Activated CD4-positive, alpha-beta memory T cell treated with anti-CD3 and anti-CD28 coated beads for 36 hours (primary cell): ENCODE measurements at regions not wholly inside any gene's neighbourhood (a gene's known extent, or its start where the extent isn't known, plus 50 kb on each side); places are given as distances from the start of the nearest gene placed in this dataset.
A peak's percentile ranks its signal among the peaks of the same experiment; 100 is the strongest.
"Not testable (repeated sequence)": the region's sequence is repeated elsewhere in the genome, so short reads cannot be mapped to it uniquely, and the experiment has no call there.

Experiments
- CTCF ChIA-PET: fragments of 350-600 bp; sonication (Branson Sonifier 250); formaldehyde crosslinking; loops from one replicate; lab custom pipeline; 2021; ENCODE audit warnings: antibody characterized with exemption, inconsistent platforms; lab: Charles Lee
- POLR2A ChIA-PET: fragments of 350-600 bp; sonication (Branson Sonifier 250); formaldehyde crosslinking; loops from one replicate; lab custom pipeline; 2021; ENCODE audit warnings: antibody characterized with exemption; lab: Charles Lee
- DNase-seq: peaks from one replicate; pipeline ENCODE4 v3.0.0-alpha.2; 2020
- H3K27ac Mint-ChIP-seq: one replicate; pipeline ENCODE4 v1.8.0; 2021; ENCODE audit warnings: mixed read lengths
- H3K27me3 Mint-ChIP-seq: one replicate; pipeline ENCODE4 v1.8.0; 2021; ENCODE audit warnings: mixed read lengths
- H3K36me3 Mint-ChIP-seq: one replicate; pipeline ENCODE4 v1.8.0; 2021; ENCODE audit warnings: mixed read lengths
- H3K4me1 Mint-ChIP-seq: one replicate; pipeline ENCODE4 v1.8.0; 2021; ENCODE audit warnings: low read depth, mixed read lengths
- H3K4me3 Mint-ChIP-seq: one replicate; pipeline ENCODE4 v1.8.0; 2021; ENCODE audit warnings: mild to moderate bottlenecking, mixed read lengths
- H3K9me3 Mint-ChIP-seq: one replicate; pipeline ENCODE4 v1.8.0; 2021; ENCODE audit warnings: mixed read lengths
- intact Hi-C: fragments of 100-400 bp; cut with micrococcal nuclease; formaldehyde crosslinking; loops from one replicate; pipeline ENCODE4 v1.15.1; 2023

- POLR2A ChIA-PET = no interaction called here
- Mint-ChIP-seq H3K27ac (no peak overlapping the region), H3K4me3 (no peak overlapping the region), H3K36me3 (no peaks in the 10 kb centered on the region), H3K9me3 (no peaks in the 10 kb centered on the region), H3K27me3 (peaks cover 9% of the 10 kb centered on the region), H3K4me1 (no peaks in the 10 kb centered on the region)
- no peak for DNase-seq
- CTCF ChIA-PET = no interaction called here
- intact Hi-C loops = no loop called here
Measured at GRCh38 chr2:109681633-109682380, 67.6 kb downstream of the SOWAHC start.

DNA sequence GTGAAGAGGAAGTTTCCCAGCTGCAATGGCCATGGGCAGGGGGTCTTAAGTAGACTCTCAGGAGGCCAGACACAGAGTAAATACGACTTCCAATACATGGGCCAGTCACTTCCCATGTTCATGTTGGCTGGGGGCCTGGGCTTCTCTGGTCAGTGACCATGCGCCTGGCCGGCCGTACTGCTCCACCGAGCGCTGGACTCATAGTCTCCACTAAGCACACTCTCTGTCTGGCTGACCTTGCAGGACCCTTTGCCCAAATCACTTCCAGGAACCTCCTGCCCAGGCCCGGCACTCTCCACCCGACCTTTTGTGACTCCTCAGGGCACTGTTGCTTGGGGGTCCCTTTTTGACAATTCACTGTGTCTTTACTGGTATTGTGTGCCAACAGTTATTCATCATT lies 69.3 kb downstream of the SOWAHC start:
- DNase-seq = no peak
- POLR2A ChIA-PET = no interaction called here
- CTCF ChIA-PET = no interaction called here
- Mint-ChIP-seq H3K4me3 (no peak overlapping the region), H3K27me3 (peaks cover 4% of the 10 kb centered on the region), H3K36me3 (no peaks in the 10 kb centered on the region), H3K27ac (no peak overlapping the region), H3K4me1 (no peaks in the 10 kb centered on the region), H3K9me3 (no peaks in the 10 kb centered on the region)
- intact Hi-C loops = no loop called here

GRCh38 chr2:109685453-109685852 lies 71.3 kb downstream of the SOWAHC start:
- Mint-ChIP-seq H3K9me3 (no peaks in the 10 kb centered on the region), H3K4me3 (no peak overlapping the region), H3K27ac (no peak overlapping the region), H3K27me3 (no peaks in the 10 kb centered on the region), H3K36me3 (no peaks in the 10 kb centered on the region), H3K4me1 (no peaks in the 10 kb centered on the region)
- CTCF ChIA-PET = interaction anchor here (1.0 kb wide), 1 partner anchor 139 kb away, joined by 3 read pairs; no protein-coding TSS in a partner anchor
- DNase-seq = no peak
- intact Hi-C loops = no loop called here
- POLR2A ChIA-PET = no interaction called here

- Mint-ChIP-seq H3K9me3 (no peaks in the 10 kb centered on the region), H3K4me1 (no peaks in the 10 kb centered on the region), H3K4me3 (no peak overlapping the region), H3K27me3 (no peaks in the 10 kb centered on the region), H3K36me3 (no peaks in the 10 kb centered on the region), H3K27ac (no peak overlapping the region)
- intact Hi-C loops = no loop called here
- POLR2A ChIA-PET = no interaction called here
- DNase-seq = no peak
- CTCF ChIA-PET = no interaction called here
Measured at GRCh38 chr2:109686921-109687320, 72.8 kb downstream of the SOWAHC start.

DNA sequence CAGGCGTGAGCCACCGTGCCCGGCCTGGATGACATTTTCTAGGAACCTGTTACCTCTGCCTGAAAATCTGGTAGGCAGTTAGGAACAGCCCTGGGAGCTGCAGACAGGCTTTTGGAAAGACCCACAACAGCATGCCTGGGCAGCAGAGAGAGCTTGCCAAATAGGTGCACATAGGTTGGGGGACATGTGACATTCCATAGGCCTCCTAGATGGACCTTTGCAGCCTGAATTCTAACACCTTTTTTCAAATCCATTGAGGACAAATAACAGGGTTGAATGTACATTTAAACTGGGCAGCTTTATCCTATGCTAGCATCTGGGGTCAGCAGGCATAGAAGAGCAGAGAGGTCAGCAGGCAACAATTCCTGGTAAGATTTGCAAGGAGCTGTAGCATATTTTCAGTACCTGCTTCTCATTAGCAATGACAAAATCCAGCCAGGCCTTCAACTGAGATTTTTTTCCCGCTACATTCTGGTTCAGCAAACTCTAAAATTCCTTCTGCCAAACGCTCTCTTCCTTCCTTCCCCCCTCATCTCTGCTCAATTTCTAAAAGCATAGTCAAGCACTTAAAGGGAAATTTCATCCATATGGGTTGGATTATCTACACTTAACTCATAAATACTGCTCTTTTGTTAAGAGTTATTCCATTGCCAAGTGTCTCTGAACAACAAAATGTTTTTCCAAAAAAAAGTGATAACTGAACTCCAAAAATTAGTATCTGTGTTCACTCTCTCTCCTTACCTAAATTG lies 75.2 kb downstream of the SOWAHC start:
- H3K4me1 Mint-ChIP-seq = no peaks in the 10 kb centered on the region
- ChIA-PET POLR2A (no interaction called here), CTCF (no interaction called here)
- no peaks in the 10 kb centered on the region for H3K27me3 Mint-ChIP-seq
- no peak for DNase-seq
- H3K4me3 Mint-ChIP-seq = no peak overlapping the region
- peaks cover 10% of the 10 kb centered on the region for H3K9me3 Mint-ChIP-seq
- intact Hi-C loops = no loop called here
- peaks cover 2% of the 10 kb centered on the region for H3K36me3 Mint-ChIP-seq
- no peak overlapping the region for H3K27ac Mint-ChIP-seq

DNA sequence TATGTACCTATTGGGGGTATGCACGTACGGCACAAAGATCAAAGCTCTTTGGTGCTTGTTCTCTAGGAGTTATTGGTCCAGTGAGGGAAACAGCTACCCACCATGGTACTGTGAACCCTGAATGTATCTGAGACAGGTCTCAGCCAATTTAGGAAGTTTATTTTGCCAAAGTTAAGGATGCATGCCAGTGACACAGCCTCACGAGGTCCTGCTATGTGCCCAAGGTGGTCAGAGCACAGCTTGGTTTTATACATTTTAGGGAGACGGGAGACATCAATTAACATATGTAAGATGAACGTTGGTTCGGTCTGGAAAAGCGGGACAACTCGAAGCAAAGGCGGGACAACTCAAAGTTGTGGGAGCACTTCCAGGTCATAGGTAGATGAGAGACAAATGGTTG lies 75.8 kb downstream of the SOWAHC start:
- no peaks in the 10 kb centered on the region for H3K4me1 Mint-ChIP-seq
- peaks cover 12% of the 10 kb centered on the region for H3K9me3 Mint-ChIP-seq
- ChIA-PET POLR2A (no interaction called here), CTCF (no interaction called here)
- H3K27me3 Mint-ChIP-seq = peaks cover 2% of the 10 kb centered on the region
- no peak overlapping the region for H3K4me3 Mint-ChIP-seq
- no peak overlapping the region for H3K27ac Mint-ChIP-seq
- no peak for DNase-seq
- intact Hi-C loops = no loop called here
- H3K36me3 Mint-ChIP-seq = peaks cover 2% of the 10 kb centered on the region

DNA sequence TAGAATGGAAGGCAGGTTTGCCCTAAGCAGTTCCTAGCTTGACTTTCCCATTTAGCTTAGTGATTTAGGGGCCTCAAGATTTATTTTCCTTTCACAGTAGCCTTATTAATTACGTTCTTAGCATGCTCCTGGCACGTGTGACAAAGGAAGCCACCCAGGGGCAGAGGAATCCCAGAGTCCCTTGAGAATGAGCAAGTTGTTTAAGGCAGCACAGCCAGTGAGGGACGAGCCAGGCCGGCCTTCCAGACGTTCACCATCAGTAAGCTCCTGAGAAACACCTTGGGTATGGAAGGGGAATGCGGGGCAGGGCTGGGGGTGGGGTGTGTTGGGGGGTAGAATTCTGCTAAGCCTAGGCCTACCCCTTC lies 76.3 kb downstream of the SOWAHC start:
- Mint-ChIP-seq H3K27me3 (peaks cover 2% of the 10 kb centered on the region), H3K36me3 (peaks cover 2% of the 10 kb centered on the region), H3K27ac (no peak overlapping the region), H3K4me1 (no peaks in the 10 kb centered on the region), H3K4me3 (no peak overlapping the region), H3K9me3 (peaks cover 12% of the 10 kb centered on the region)
- intact Hi-C loops = no loop called here
- CTCF ChIA-PET = no interaction called here
- POLR2A ChIA-PET = no interaction called here
- DNase-seq = no peak

- POLR2A ChIA-PET = no interaction called here
Measured at GRCh38 chr2:109690822-109691541, 76.8 kb downstream of the SOWAHC start.

GRCh38 chr2:109692013-109692743 lies 78.0 kb downstream of the SOWAHC start:
- intact Hi-C loops = loop anchor here (2.0 kb wide), 1 partner anchor 53 kb away; no protein-coding TSS in a partner anchor
- H3K27ac Mint-ChIP-seq = no peak overlapping the region
- ChIA-PET CTCF (no interaction called here), POLR2A (no interaction called here)
- H3K36me3 Mint-ChIP-seq = peaks cover 2% of the 10 kb centered on the region
- H3K9me3 Mint-ChIP-seq = peaks cover 12% of the 10 kb centered on the region
- H3K4me3 Mint-ChIP-seq = no peak overlapping the region
- DNase-seq = no peak
- H3K4me1 Mint-ChIP-seq = no peaks in the 10 kb centered on the region
- H3K27me3 Mint-ChIP-seq = peaks cover 2% of the 10 kb centered on the region

More at GRCh38 chr2:109690822-109691541, 76.8 kb downstream of the SOWAHC start:
- Mint-ChIP-seq H3K27ac (no peak overlapping the region), H3K36me3 (peaks cover 2% of the 10 kb centered on the region), H3K9me3 (peaks cover 12% of the 10 kb centered on the region), H3K4me1 (no peaks in the 10 kb centered on the region), H3K4me3 (no peak overlapping the region), H3K27me3 (peaks cover 2% of the 10 kb centered on the region)
- no peak for DNase-seq
- intact Hi-C loops = no loop called here
- CTCF ChIA-PET = no interaction called here

DNA sequence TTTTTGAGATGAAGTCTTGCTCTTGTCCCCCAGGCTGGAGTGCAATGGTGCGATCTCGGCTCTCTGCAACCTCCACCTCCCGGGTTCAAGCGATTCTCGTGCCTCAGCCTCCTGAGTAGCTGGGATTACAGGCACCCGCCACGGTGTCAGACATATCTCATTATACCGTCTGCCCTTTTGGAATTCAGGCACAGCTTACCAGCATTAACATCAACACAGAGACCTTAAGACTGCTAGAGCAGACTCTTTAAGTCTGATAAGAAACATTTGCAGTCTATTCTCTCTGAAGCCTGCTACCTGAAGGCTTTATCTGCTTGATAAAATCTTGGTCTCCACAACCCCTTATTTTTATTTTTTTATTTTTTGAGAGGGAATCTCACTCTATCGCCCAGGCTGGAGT lies 78.7 kb downstream of the SOWAHC start:
- DNase-seq, H3K4me3 Mint-ChIP-seq, H3K4me1 Mint-ChIP-seq, POLR2A ChIA-PET, H3K36me3 Mint-ChIP-seq, H3K27ac Mint-ChIP-seq, H3K27me3 Mint-ChIP-seq: not testable (repeated sequence)
- CTCF ChIA-PET = interaction anchor here (0.6 kb wide), 1 partner anchor 10 kb away, joined by 4 read pairs; no protein-coding TSS in a partner anchor
- H3K9me3 Mint-ChIP-seq = peaks cover 12% of the 10 kb centered on the region
- intact Hi-C loops = loop anchor here (2.0 kb wide), 1 partner anchor 54 kb away; no protein-coding TSS in a partner anchor

GRCh38 chr2:109693292-109693691 lies 79.1 kb downstream of the SOWAHC start:
- H3K36me3 Mint-ChIP-seq, POLR2A ChIA-PET, H3K4me1 Mint-ChIP-seq, H3K27me3 Mint-ChIP-seq, H3K27ac Mint-ChIP-seq, H3K4me3 Mint-ChIP-seq: not testable (repeated sequence)
- CTCF ChIA-PET = interaction anchor here (0.6 kb wide), 1 partner anchor 9 kb away, joined by 4 read pairs; no protein-coding TSS in a partner anchor
- intact Hi-C loops = loop anchor here (2.0 kb wide), 1 partner anchor 54 kb away; no protein-coding TSS in a partner anchor
- peaks cover 12% of the 10 kb centered on the region for H3K9me3 Mint-ChIP-seq
- peak; percentile 56 for DNase-seq
